HepG2 (cell line): ENCODE measurements at regions not wholly inside any gene's neighbourhood (a gene's known extent, or its start where the extent isn't known, plus 50 kb on each side); places are given as distances from the start of the nearest gene placed in this dataset.

Experiments
- ATAC-seq: fragments of 200-7000 bp; cut with Tn5 transposase; 3 replicates; pipeline ENCODE4 v1.9.1; 2020; ENCODE audit warnings: mild to moderate bottlenecking, moderate library complexity
- BruUV-seq: library from RNA; stranded (reverse); fragments of 400-500 nt; replicated peaks from 2 replicates; lab custom pipeline; 2021; lab: Mats Ljungman, UMichigan
- CTCF ChIA-PET: fragments of 300-600 bp; formaldehyde crosslinking; extraction: SDS; loops from one replicate; lab custom pipeline; 2021; ENCODE audit warnings: low total read pairs, inconsistent platforms, low intra/inter-chr PET ratio; lab: Yijun Ruan, JAX
- POLR2A ChIA-PET: fragments of 350-600 bp; sonication (Branson Sonifier 250); formaldehyde crosslinking; loops from one replicate; lab custom pipeline; 2020; ENCODE audit warnings: antibody characterized with exemption, inconsistent platforms; lab: Yijun Ruan, JAX
- DNase-seq: peaks from one replicate; pipeline ENCODE4 v3.0.0-alpha.2; 2015; ENCODE audit warnings: low spot score
- FAIRE-seq: peaks from 3 replicates; lab custom pipeline; 2011; peaks lifted over from hg19 to GRCh38; lab: Jason Lieb, UNC
- H2AFZ ChIP-seq: one replicate; pipeline ENCODE4 v1.6.1; 2011; ENCODE audit warnings: low read length, inconsistent platforms
- H3K27ac ChIP-seq: fragments of 300-600 bp; 3 replicates; pipeline ENCODE4 v1.8.0; 2011; ENCODE audit warnings: mixed run types, mild to moderate bottlenecking, mixed read lengths, low read length, inconsistent platforms; ENCODE audit not compliant: insufficient read depth; ENCODE audit errors: extremely low read length
- H3K27me3 ChIP-seq, 2 experiments: fragments of 200-600 bp in 1 of 2; 2 replicates in 1 of 2; 3 replicates in 1 of 2; pipeline versions ENCODE4 v1.6.0 to v1.8.0; 2011; ENCODE audit warnings: low read length in 2 of 2, mild to moderate bottlenecking in 2 of 2, moderate library complexity in 2 of 2, inconsistent platforms in 1 of 2; ENCODE audit not compliant: insufficient read depth in 2 of 2, control insufficient read depth in 1 of 2
- H3K36me3 ChIP-seq, 2 experiments: fragments of 200-600 bp in 1 of 2; replicated peaks in 1 of 2; 2 replicates in 1 of 2; 3 replicates in 1 of 2; pipeline versions ENCODE4 v1.5.1 to v1.8.0; 2011; ENCODE audit warnings: low read length in 2 of 2, inconsistent platforms in 1 of 2; ENCODE audit not compliant: insufficient read depth in 2 of 2, control insufficient read depth in 1 of 2
- H3K4me1 ChIP-seq: 2 replicates; pipeline ENCODE4 v1.5.1; 2012; ENCODE audit warnings: low read length, inconsistent platforms; ENCODE audit not compliant: insufficient read depth
- H3K4me2 ChIP-seq: 2 replicates; pipeline ENCODE4 v1.6.0; 2011; ENCODE audit warnings: low read depth, low read length, inconsistent platforms
- H3K4me3 ChIP-seq, 3 experiments: fragments of 200-600 bp in 1 of 3; sonication (generic), shearing (Covaris generic) in 1 of 3; replicated peaks in 1 of 3; 2 replicates each; pipeline ENCODE4 v1.5.1; 2011 to 2016; ENCODE audit warnings: low read length in 3 of 3, inconsistent platforms in 2 of 3, low read depth in 2 of 3, mild to moderate bottlenecking in 2 of 3, control low read depth in 1 of 3, mixed read lengths in 1 of 3; ENCODE audit not compliant: insufficient read depth in 1 of 3
- H3K79me2 ChIP-seq: one replicate; pipeline ENCODE4 v1.6.1; 2011; ENCODE audit warnings: low read length, inconsistent platforms; ENCODE audit not compliant: insufficient read depth
- H3K9ac ChIP-seq: 2 replicates; pipeline ENCODE4 v1.6.0; 2011; ENCODE audit warnings: mild to moderate bottlenecking, low read depth, low read length, inconsistent platforms; ENCODE audit not compliant: insufficient read depth
- H3K9me3 ChIP-seq: 2 replicates; pipeline ENCODE4 v1.5.1; 2012; ENCODE audit warnings: mild to moderate bottlenecking, low read length
- H4K20me1 ChIP-seq: 2 replicates; pipeline ENCODE4 v1.6.0; 2011; ENCODE audit warnings: inconsistent platforms, mild to moderate bottlenecking, low read length, moderate library complexity; ENCODE audit not compliant: insufficient read depth
- GMEB2 ChIP-seq: IDR thresholded peaks from 2 replicates; pipeline ENCODE4 v1.6.1; 2016; ENCODE audit warnings: missing biosample characterization, missing genetic modification reagents, low read depth
- HNRNPK ChIP-seq: fragments of 200-400 bp; formaldehyde crosslinking; IDR thresholded peaks from 2 replicates; pipeline ENCODE4 v1.6.1; 2018; ENCODE audit warnings: low read length, low read depth, moderate library complexity, mild to moderate bottlenecking; ENCODE audit not compliant: poor library complexity, severe bottlenecking
- KAT7 ChIP-seq: IDR thresholded peaks from 2 replicates; pipeline ENCODE4 v1.6.1; 2018; ENCODE audit warnings: borderline replicate concordance, missing compliant biosample characterization
- PAWR ChIP-seq: sonication (generic); formaldehyde crosslinking; IDR thresholded peaks from 2 replicates; pipeline ENCODE4 v1.4.0; 2020; ENCODE audit warnings: missing genetic modification reagents, mild to moderate bottlenecking, borderline replicate concordance
- TFE3 ChIP-seq: IDR thresholded peaks from 2 replicates; pipeline ENCODE4 v1.6.1; 2016
- ZBTB38 ChIP-seq: sonication (generic); formaldehyde crosslinking; IDR thresholded peaks from 2 replicates; pipeline ENCODE4 v1.5.1; 2020; ENCODE audit warnings: mild to moderate bottlenecking, missing genetic modification reagents
- ZNF138 ChIP-seq: sonication (generic); formaldehyde crosslinking; IDR thresholded peaks from 2 replicates; pipeline ENCODE4 v1.5.0; 2020; ENCODE audit warnings: mild to moderate bottlenecking, low read depth, missing genetic modification reagents
- ZNF337 ChIP-seq: sonication (generic); formaldehyde crosslinking; IDR thresholded peaks from 2 replicates; pipeline ENCODE4 v1.5.1; 2020; ENCODE audit warnings: missing genetic modification reagents, low read depth, mild to moderate bottlenecking, borderline replicate concordance
- ZNF430 ChIP-seq: sonication (generic); formaldehyde crosslinking; IDR thresholded peaks from 2 replicates; pipeline ENCODE4 v1.9.0; 2021; ENCODE audit warnings: mild to moderate bottlenecking, missing genetic modification reagents
- ZNF678 ChIP-seq: sonication (generic); formaldehyde crosslinking; IDR thresholded peaks from 2 replicates; pipeline ENCODE4 v1.4.0; 2020; ENCODE audit warnings: mild to moderate bottlenecking, missing genetic modification reagents
- ZNF772 ChIP-seq: sonication (generic); formaldehyde crosslinking; IDR thresholded peaks from 2 replicates; pipeline ENCODE4 v1.5.0; 2020; ENCODE audit warnings: mild to moderate bottlenecking, missing genetic modification reagents
- ZZZ3 ChIP-seq: sonication (generic); formaldehyde crosslinking; IDR thresholded peaks from 2 replicates; pipeline ENCODE4 v1.4.0; 2020; ENCODE audit warnings: missing genetic modification reagents, mild to moderate bottlenecking, borderline replicate concordance
- WGBS: methylation state at CpG from one replicate; pipeline ENCODE4 v1.1.6; 2017; ENCODE audit warnings: low lambda C conversion rate; 5-methylcytosine and 5-hydroxymethylcytosine counted together
- in situ Hi-C: cut with HindIII; loops from 2 replicates; pipeline ENCODE4 v1.10.0; 2017; ENCODE audit warnings: low pct_unique_long_range_greater_than_20kb; ENCODE audit not compliant: extremely low pct_ligation_motif_present
- intact Hi-C: fragments of 100-400 bp; cut with micrococcal nuclease; formaldehyde crosslinking; loops from one replicate; pipeline ENCODE4 v1.10.0; 2022; ENCODE audit not compliant: unreplicated experiment

GRCh38 chr10:108434559-108435252 lies 1270.2 kb upstream of the SORCS1 start:
- Histone ChIP-seq H3K4me3 (no peak overlapping the region), H3K4me1 (no peaks in the 10 kb centered on the region), H3K9ac (no peak overlapping the region), H3K9me3 (peaks cover 83% of the 10 kb centered on the region)
- POLR2A ChIA-PET: no interaction called here
- in situ Hi-C loops: no loop called here
- intact Hi-C loops: loop anchor here (5.0 kb wide), 1 partner anchor 1032 kb away; no protein-coding TSS in a partner anchor
- no peak for TF ChIP-seq TFE3 (CRISPR knock-in tag)
- no peak for TF ChIP-seq ZNF138
- TF ChIP-seq ZZZ3: no peak
- no peak for TF ChIP-seq HNRNPK
- no peak for TF ChIP-seq ZBTB38
- TF ChIP-seq GMEB2 (CRISPR knock-in tag): no peak
- no peak for TF ChIP-seq ZNF430 (CRISPR knock-in tag)
- TF ChIP-seq KAT7 (CRISPR knock-in tag): no peak
- no peak for TF ChIP-seq PAWR (CRISPR knock-in tag)
- TF ChIP-seq ZNF772 (CRISPR knock-in tag): no peak
- no peak for TF ChIP-seq ZNF337 (CRISPR knock-in tag)
- TF ChIP-seq ZNF678 (CRISPR knock-in tag): no peak
- TF ChIP-seq, all 625 proteins: peak for 0
- Histone ChIP-seq H2AFZ (no peak overlapping the region), H3K27ac (no peak overlapping the region), H3K4me2 (no peak overlapping the region), H3K79me2 (no peaks in the 10 kb centered on the region), H3K27me3 (no peaks in the 10 kb centered on the region; a peak in 1 of 5 replicates), H4K20me1 (no peaks in the 10 kb centered on the region), H3K36me3 (no peaks in the 10 kb centered on the region)
- DNase-seq (no peak), FAIRE-seq (no peak), ATAC-seq (no peak)
- CTCF ChIA-PET: no interaction called here
- 4% methylated on average over 3 of the region's 3 CpGs for WGBS
- no TSS peak for BruUV-seq
